GM21515 (cell line): ENCODE measurements at regions not wholly inside any gene's neighbourhood (a gene's known extent, or its start where the extent isn't known, plus 50 kb on each side); places are given as distances from the start of the nearest gene placed in this dataset.
"Not testable (repeated sequence)": the region's sequence is repeated elsewhere in the genome, so short reads cannot be mapped to it uniquely, and the experiment has no call there.

Experiments used
- ATAC-seq: cut with Tn5 transposase; IDR thresholded peaks from one replicate; pipeline ENCODE4 v1.9.1; 2021; ENCODE audit not compliant: unreplicated experiment

GRCh38 chr7:46942574-46942973 lies 639.3 kb downstream of the TNS3 start:
- ATAC-seq = no peak

- no peak for ATAC-seq
Observed at GRCh38 chr7:46940178-46940577, 641.7 kb downstream of the TNS3 start.

DNA sequence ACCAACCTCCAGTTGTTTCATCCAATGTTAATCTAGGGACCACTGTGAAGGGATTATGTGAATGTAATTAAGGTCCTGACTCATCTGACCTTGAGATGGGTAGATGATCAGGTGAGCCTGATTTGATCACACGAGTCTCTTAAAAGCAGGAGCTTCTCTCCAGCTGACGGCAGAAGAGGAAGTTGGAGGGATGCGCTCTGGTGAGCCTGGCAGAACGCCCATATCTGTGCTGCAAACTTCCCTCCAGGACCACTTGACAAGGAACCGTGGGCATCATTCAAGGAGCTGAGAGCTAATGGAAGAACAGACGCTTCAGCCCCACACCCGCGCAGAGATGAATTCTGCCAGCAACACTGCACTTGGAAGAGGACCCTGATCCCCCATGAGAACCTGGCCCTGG lies 642.4 kb downstream of the TNS3 start:
- ATAC-seq = no peak

GRCh38 chr7:46939089-46939488 lies 642.8 kb downstream of the TNS3 start:
- ATAC-seq = no peak

DNA sequence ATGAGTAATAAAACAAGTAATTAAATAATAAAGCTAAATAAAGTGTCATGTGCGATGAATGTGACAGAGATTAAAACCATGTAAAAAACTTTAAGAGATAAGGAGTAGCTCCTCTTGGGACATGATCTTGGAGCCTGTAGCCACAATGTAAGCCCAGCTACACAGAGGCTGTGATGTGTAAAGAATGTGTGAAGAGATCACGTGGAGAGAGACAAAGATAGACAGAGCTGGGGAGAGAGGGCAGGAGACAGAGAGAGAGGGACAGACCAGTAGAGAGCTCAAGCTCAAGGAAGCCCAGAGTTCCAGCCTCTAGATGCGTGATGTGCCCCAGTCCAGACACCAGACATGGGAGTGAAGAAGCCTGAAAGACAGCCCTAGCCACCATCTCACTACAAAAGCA lies 644.1 kb downstream of the TNS3 start:
- no peak for ATAC-seq

DNA sequence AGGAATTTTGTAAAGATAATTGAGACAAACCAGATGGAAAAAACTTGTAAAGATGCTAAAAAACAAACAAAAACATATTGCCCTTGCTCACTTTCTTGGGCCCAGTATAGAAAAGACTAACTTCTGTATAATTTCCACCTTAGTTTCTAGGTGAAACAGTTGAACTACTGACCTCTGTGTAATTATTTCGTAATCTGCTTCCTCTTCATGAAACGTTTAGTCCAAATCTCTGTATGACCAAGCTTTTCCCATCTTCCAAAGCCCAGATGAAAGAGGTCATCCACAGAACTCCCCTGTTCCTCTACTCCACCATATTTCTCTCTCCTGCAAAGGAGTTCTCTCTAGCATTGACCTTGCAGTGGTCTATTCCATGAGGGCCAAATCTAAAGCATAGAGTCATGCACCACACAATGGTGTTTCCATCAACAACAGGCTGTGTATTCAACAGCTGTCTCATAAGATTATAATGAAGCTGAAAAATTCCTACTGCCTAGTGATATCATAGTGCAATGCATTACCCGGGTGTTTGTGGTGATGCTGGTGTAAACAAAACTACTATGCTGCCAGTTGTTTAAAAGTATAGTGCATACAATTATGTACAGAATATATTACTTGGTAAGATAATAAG lies 647.6 kb downstream of the TNS3 start:
- no peak for ATAC-seq

- ATAC-seq = no peak
Observed at GRCh38 chr7:46933596-46933995, 648.3 kb downstream of the TNS3 start.

DNA sequence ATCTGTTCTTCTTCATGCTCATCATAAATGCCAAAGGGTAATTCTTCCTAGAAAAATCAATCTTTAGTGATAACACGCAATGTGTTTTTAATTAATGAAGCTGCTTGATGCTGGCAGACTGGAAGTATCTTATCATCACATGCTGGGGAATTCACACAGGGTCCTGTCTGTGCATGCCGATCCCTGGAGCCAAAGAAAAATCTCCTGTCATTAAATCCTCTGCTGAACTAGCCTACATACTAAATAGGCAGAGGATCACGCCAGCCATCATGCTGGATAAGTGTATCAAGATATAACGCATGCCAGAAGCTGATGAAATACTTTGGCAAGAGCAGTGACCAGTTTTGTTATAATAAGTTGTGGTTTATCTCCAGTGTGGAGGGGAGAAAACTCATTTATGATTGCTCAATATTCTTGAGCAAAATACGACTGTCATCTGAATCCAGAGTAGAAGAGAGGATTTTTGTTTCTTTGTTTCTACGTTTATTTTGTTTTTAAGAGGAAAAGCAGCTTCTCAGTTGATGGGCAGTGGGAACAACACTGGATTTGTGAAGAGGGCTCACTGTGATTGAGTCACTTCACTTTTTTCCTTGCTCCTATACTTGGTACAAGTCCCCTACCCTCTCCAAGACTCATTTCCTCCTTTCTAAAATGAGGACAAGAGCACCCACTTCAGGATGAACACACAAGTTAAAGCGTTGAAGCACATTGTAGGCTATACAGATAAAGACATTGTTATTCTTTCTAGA lies 649.1 kb downstream of the TNS3 start:
- ATAC-seq = no peak

- ATAC-seq = no peak
Observed at GRCh38 chr7:46932306-46932675, 649.6 kb downstream of the TNS3 start.

DNA sequence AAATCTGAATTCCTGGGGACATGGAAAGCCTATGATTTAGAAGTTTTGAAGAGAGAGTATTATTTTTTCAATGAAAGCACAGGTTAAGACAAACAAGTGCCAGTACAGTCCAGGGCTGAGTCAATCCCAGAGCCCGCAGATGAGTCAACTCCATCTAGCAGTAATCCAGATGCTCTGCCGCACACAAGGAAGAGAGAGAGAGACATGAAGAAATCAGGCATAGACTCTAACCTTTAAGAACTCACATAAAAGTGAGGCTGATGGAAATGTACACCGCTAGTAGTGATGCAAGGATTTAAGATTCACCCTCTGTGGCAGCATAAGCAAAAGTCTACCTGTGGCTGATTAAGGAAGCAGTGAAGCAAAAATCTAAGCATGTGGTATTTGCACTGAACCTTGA lies 651.5 kb downstream of the TNS3 start:
- no peak for ATAC-seq

DNA sequence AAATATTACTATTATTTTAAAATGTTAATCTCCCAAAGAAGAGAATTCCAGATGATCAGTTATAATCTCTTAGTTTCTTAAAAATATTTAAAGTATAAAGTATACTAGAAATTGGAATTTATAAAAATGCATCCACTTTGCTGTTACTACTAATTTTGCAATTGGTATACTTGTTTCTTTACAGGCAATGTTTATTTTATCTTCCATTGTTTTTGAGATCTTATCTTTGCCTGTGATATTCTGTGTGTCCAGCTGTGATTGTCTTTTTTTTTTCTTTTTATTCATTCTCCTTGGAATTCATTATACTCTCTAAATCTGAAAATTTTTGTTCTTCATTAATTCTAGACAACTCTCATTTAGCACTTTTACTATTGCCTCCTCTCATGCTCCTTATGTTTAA lies 652.6 kb downstream of the TNS3 start:
- no peak for ATAC-seq

GRCh38 chr7:46928719-46929118 lies 653.2 kb downstream of the TNS3 start:
- ATAC-seq = no peak

GRCh38 chr7:46927131-46927810 lies 654.6 kb downstream of the TNS3 start:
- no peak for ATAC-seq

DNA sequence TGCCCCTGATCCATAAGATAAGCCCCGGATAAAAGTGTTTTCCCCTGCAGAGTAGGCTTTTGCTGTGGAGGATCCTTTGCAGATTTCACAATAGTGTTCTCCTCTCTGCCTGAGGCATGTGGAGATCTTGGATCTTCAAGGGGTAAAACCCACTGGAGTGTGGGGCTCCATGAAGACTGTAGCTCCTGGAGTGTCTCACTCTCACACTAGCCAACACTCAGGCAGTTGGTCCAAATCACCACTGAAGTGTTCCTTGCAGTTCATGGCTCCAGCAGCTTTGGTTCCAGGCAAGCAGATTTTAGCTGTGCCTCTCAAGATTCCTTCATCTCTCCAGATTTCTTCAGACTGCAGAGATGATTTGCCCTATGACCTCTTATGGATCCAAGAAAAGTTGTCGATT lies 665.3 kb downstream of the TNS3 start:
- ATAC-seq = no peak

DNA sequence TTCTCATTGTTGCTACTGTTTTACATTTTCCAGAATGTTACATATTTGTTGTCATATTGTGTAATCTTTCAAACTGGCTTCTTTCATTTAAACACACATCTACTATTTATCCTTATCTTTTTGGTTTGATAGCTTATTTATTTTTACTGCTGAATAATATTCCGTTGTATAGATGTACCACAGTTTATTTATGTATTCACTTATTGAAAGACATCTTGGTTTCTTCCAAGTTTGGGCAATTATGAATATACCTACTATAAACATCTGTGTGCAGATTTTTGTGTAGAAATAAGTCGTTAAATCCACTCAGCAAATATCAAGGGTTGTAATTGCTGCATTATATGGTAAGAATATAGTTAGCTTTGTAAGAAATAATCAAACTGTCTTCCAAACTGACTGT lies 669.2 kb downstream of the TNS3 start:
- ATAC-seq = no peak

DNA sequence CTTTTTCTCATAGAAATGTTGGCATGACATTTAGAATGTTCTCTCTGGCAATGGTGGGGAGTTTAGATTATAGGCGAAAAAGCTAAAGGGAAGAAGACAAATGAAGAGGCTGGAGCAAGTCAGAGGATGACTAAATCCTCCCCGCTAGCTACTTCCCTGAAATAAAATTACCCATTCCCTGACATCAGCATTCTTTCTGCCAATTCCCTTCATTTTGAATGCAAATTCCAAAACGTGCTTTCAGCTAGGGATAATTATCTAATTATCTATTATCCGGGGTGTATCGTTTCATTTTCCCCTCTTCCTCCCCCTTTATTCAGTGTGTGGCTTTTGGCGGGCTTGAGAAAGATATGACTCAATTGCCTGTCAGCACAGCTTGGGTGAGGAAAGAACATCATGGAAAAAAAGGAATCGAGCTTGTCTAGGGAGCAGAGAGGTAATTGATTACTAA lies 672.3 kb downstream of the TNS3 start:
- no peak for ATAC-seq

DNA sequence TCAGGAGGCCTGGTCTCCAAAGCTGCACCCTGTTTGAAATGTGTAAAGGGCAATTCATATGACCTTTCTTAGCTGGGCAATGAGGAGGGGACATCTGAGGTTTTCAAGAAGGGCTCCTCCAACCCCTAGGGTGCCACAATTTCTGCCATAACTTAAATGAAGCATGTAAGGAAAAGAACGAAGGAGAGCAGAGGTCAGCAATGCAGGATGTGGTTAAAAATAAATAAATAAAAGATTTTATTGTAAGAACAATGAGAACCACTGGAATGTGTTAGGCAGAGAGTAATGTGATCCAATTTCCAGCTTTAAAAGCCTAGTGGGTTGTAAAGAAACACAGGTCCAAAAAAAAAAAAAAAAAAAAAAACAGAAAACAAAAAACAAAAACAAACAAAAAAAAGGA lies 673.1 kb downstream of the TNS3 start:
- ATAC-seq = no peak

- not testable (repeated sequence) for ATAC-seq
Observed at GRCh38 chr7:46904523-46904922, 677.4 kb downstream of the TNS3 start.

DNA sequence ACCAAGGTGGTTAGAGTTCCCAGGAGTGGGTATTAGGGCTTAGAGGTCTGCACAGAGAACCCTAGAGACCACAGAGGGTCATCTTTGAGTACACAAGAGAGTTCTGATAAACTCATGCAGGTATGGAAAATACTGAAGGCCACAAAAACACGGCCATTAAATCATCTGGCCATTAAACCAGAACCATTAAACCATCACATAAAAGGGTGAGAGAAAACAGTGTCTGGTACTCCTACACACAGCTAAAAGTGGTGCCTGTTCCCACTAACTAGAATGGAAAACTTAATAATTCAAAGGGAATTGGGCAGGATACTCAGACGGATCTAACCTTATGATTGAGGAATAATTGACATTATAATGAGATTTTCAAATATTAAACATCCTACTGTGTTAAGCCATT lies 679.4 kb downstream of the TNS3 start:
- no peak for ATAC-seq

DNA sequence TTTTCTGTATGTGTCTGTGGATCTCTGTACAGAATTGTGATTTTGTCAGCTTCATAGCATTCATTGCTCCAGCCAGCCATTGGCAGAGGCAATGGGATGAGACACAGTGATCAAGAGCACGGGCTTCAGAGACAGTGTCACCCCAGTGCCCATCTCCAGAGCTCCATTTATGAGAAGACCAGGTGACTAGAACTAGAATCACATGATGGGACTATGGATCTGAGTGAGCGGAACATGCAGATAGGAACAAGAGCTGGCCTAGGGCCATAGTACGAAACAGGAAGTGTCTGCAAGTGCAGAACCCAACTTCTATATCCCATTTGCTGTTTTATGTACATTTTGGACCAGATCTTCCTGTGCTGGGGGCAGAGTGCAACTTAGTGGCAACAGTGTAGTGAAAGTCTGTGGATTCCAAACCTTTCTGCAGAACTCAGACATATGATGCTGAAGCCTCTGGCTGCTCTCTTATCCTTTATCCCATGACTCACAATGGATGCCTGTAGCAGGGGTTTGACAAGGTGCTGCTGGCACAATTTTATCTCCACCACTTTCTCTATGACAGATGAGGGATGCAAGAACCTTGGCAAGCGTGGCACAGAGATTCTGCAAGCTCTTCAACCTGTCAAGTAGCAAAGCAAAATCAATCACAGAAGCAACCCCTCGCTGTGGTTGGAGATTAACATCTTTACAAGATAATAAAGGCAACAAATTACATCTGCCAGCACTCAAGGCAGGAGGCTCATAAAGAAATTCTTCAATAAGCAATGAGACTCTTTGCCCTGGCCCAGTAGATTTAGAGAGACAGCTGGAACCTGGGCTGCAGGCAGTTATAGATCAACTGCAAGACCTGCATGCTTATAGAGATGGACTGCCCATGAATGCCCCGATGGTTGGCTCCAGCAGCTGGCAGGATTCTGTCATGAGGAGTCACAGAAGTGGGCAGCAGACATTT lies 681.3 kb downstream of the TNS3 start:
- no peak for ATAC-seq

DNA sequence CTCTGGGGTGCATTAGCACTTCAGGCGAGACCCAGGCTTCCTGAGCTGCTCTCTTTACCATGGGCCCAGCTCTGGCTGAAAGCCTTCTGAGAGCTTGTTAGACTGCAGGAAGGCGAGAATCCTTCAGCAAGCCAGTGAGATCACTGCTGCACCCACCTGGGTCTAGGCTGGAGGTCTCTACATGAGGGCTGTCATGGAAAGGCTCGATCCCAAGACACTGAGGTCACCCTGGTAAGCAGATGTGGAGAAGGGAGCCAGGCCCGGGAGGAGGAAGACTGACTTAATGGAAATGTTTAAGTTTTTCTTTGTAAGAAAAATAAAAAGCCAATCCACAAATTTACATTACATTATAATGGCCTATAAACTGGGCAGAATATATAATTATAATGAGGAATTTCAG lies 684.5 kb downstream of the TNS3 start:
- no peak for ATAC-seq
